Neural cell (in vitro differentiated cells): ENCODE measurements at regions not wholly inside any gene's neighbourhood (a gene's known extent, or its start where the extent isn't known, plus 50 kb on each side); places are given as distances from the start of the nearest gene placed in this dataset.

Experiments used
- H2AFZ ChIP-seq: fragments of 200-600, 300-800 bp; sonication (generic), shearing (Covaris generic); 2 replicates; pipeline ENCODE4 v1.6.0; 2014; ENCODE audit warnings: low read depth, mild to moderate bottlenecking, antibody characterized with exemption, low read length, moderate library complexity
- H3F3A ChIP-seq: fragments of 200-600 bp; shearing (Covaris generic); 2 replicates; pipeline ENCODE4 v1.6.1; 2016; ENCODE audit warnings: mild to moderate bottlenecking, moderate library complexity, mixed read lengths, antibody characterized with exemption, low read length; ENCODE audit not compliant: insufficient read depth, poor library complexity, severe bottlenecking
- H3K27ac ChIP-seq: fragments of 200-600, 300-800 bp; sonication (generic), shearing (Covaris generic); 2 replicates; pipeline ENCODE4 v1.5.1; 2014; ENCODE audit warnings: mild to moderate bottlenecking, low read length, moderate library complexity
- H3K27me3 ChIP-seq: fragments of 300-800, 200-600 bp; sonication (generic), shearing (Covaris generic); 2 replicates; pipeline ENCODE4 v1.6.0; 2014; ENCODE audit warnings: mild to moderate bottlenecking, low read depth, low read length, moderate library complexity; ENCODE audit not compliant: insufficient read depth
- H3K36me3 ChIP-seq: fragments of 300-800, 200-600 bp; sonication (generic), shearing (Covaris generic); 2 replicates; pipeline ENCODE4 v1.5.1; 2014; ENCODE audit warnings: mild to moderate bottlenecking, antibody characterized with exemption, low read length, moderate library complexity; ENCODE audit not compliant: insufficient read depth
- H3K4me2 ChIP-seq: fragments of 300-800, 200-600 bp; sonication (generic), shearing (Covaris generic); 2 replicates; pipeline ENCODE4 v1.6.0; 2014; ENCODE audit warnings: mild to moderate bottlenecking, low read length
- H3K4me3 ChIP-seq: fragments of 300-800, 200-600 bp; sonication (generic), shearing (Covaris generic); 2 replicates; pipeline ENCODE4 v1.5.1; 2014; ENCODE audit warnings: mild to moderate bottlenecking, low read length, moderate library complexity
- H3K79me2 ChIP-seq: fragments of 200-600 bp; shearing (Covaris generic); replicated peaks from 2 replicates; pipeline ENCODE4 v1.6.0; 2014; ENCODE audit warnings: mild to moderate bottlenecking, low read length, moderate library complexity; ENCODE audit not compliant: insufficient read depth
- H3K9ac ChIP-seq: fragments of 300-800, 200-600 bp; sonication (generic), shearing (Covaris generic); 2 replicates; pipeline ENCODE4 v1.6.1; 2016; ENCODE audit warnings: mild to moderate bottlenecking, low read length, mixed read lengths
- H3K9me2 ChIP-seq: fragments of 200-600 bp; shearing (Covaris generic); 2 replicates; pipeline ENCODE4 v1.6.1; 2016; ENCODE audit warnings: mild to moderate bottlenecking, low read length, mixed read lengths; ENCODE audit not compliant: insufficient read depth
- H3K9me3 ChIP-seq: fragments of 200-600, 300-800 bp; sonication (generic), shearing (Covaris generic); 2 replicates; pipeline ENCODE4 v1.6.1; 2016; ENCODE audit warnings: mild to moderate bottlenecking, mixed run types, low read length, moderate library complexity, mixed read lengths
- H4K20me1 ChIP-seq: fragments of 200-600 bp; shearing (Covaris generic); 2 replicates; pipeline ENCODE4 v1.6.1; 2016; ENCODE audit warnings: mild to moderate bottlenecking, mixed run types; ENCODE audit not compliant: insufficient read depth
- EP300 ChIP-seq: fragments of 450-650 bp; conservative IDR thresholded peaks from 2 replicates; pipeline ENCODE4 v1.6.1; 2014; ENCODE audit warnings: antibody characterized with exemption, mild to moderate bottlenecking, moderate library complexity; ENCODE audit not compliant: poor library complexity, severe bottlenecking
- EZH2 ChIP-seq: fragments of 200-600, 300-800 bp; shearing (Covaris generic), sonication (generic); IDR thresholded peaks from 2 replicates; pipeline ENCODE4 v1.6.1; 2014; ENCODE audit warnings: antibody characterized with exemption, low read length, borderline replicate concordance, mild to moderate bottlenecking; ENCODE audit not compliant: insufficient read depth, poor library complexity, severe bottlenecking
- MXI1 ChIP-seq: fragments of 450-650 bp; conservative IDR thresholded peaks from 2 replicates; pipeline ENCODE4 v1.6.1; 2014; ENCODE audit warnings: antibody characterized with exemption, mild to moderate bottlenecking; ENCODE audit not compliant: poor library complexity, severe bottlenecking
- POLR2AphosphoS5 ChIP-seq: IDR thresholded peaks from 2 replicates; pipeline ENCODE4 v1.6.1; 2012
- RAD21 ChIP-seq: fragments of 450-650 bp; conservative IDR thresholded peaks from 2 replicates; pipeline ENCODE4 v1.6.1; 2014; ENCODE audit warnings: antibody characterized with exemption, mild to moderate bottlenecking, moderate library complexity
- REST ChIP-seq: IDR thresholded peaks from 2 replicates; pipeline ENCODE4 v1.6.1; 2012; ENCODE audit warnings: borderline replicate concordance
- SMC3 ChIP-seq: fragments of 450-650 bp; conservative IDR thresholded peaks from 2 replicates; pipeline ENCODE4 v1.6.1; 2014; ENCODE audit warnings: antibody characterized with exemption, mild to moderate bottlenecking, moderate library complexity; ENCODE audit not compliant: poor library complexity
- TAF1 ChIP-seq: IDR thresholded peaks from 2 replicates; pipeline ENCODE4 v1.6.1; 2012; ENCODE audit warnings: low read depth
- TF ChIP-seq, protein P1 (sequence below): fragments of 450-650 bp; IDR thresholded peaks from 2 replicates; pipeline ENCODE4 v1.5.1; 2014; ENCODE audit warnings: antibody characterized with exemption, mild to moderate bottlenecking, moderate library complexity; ENCODE audit not compliant: poor library complexity, severe bottlenecking

GRCh38 chr2:144277622-144278354, 242.1 kb downstream of the ZEB2 start:
- H2AFZ ChIP-seq: no peak overlapping the region
- no peaks in the 10 kb centered on the region for H3K27me3 ChIP-seq
- H3K27ac ChIP-seq: no peak overlapping the region
- H3K9me3 ChIP-seq: no peaks in the 10 kb centered on the region
- TF ChIP-seq POLR2AphosphoS5: no peak
- TF ChIP-seq, protein P1, sequence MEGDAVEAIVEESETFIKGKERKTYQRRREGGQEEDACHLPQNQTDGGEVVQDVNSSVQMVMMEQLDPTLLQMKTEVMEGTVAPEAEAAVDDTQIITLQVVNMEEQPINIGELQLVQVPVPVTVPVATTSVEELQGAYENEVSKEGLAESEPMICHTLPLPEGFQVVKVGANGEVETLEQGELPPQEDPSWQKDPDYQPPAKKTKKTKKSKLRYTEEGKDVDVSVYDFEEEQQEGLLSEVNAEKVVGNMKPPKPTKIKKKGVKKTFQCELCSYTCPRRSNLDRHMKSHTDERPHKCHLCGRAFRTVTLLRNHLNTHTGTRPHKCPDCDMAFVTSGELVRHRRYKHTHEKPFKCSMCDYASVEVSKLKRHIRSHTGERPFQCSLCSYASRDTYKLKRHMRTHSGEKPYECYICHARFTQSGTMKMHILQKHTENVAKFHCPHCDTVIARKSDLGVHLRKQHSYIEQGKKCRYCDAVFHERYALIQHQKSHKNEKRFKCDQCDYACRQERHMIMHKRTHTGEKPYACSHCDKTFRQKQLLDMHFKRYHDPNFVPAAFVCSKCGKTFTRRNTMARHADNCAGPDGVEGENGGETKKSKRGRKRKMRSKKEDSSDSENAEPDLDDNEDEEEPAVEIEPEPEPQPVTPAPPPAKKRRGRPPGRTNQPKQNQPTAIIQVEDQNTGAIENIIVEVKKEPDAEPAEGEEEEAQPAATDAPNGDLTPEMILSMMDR: no peak
- TF ChIP-seq MXI1: no peak
- TF ChIP-seq EP300: no peak
- TF ChIP-seq RAD21: no peak
- TF ChIP-seq TAF1: no peak
- no peak for TF ChIP-seq REST
- TF ChIP-seq SMC3: no peak
- no peak for TF ChIP-seq EZH2
- no peaks in the 10 kb centered on the region for H3F3A ChIP-seq
- no peaks in the 10 kb centered on the region for H3K79me2 ChIP-seq
- H3K9me2 ChIP-seq: no peaks in the 10 kb centered on the region
- no peak overlapping the region for H3K4me3 ChIP-seq
- H3K36me3 ChIP-seq: no peaks in the 10 kb centered on the region
- no peak overlapping the region for H3K4me2 ChIP-seq
- no peaks in the 10 kb centered on the region for H4K20me1 ChIP-seq
- H3K9ac ChIP-seq: no peak overlapping the region

GRCh38 chr2:144275340-144275739, 244.6 kb downstream of the ZEB2 start:
- Histone ChIP-seq H3F3A (no peaks in the 10 kb centered on the region), H3K9me3 (no peaks in the 10 kb centered on the region), H3K9ac (no peak overlapping the region), H2AFZ (no peak overlapping the region), H3K36me3 (no peaks in the 10 kb centered on the region), H3K4me3 (no peak overlapping the region), H3K4me2 (no peak overlapping the region), H3K27me3 (no peaks in the 10 kb centered on the region), H3K9me2 (no peaks in the 10 kb centered on the region), H3K79me2 (no peaks in the 10 kb centered on the region), H3K27ac (no peak overlapping the region), H4K20me1 (no peaks in the 10 kb centered on the region)
- TF ChIP-seq TAF1 (no peak), RAD21 (no peak), EZH2 (no peak), SMC3 (no peak), REST (no peak), EP300 (no peak), POLR2AphosphoS5 (no peak), MXI1 (no peak)
- TF ChIP-seq, protein P1: no peak
